ENCODE measurements at regions not wholly inside any gene's neighbourhood (a gene's known extent, or its start where the extent isn't known, plus 50 kb on each side); places are given as distances from the start of the nearest gene placed in this dataset.
A peak's percentile ranks its signal among the peaks of the same experiment; 100 is the strongest.

DNA sequence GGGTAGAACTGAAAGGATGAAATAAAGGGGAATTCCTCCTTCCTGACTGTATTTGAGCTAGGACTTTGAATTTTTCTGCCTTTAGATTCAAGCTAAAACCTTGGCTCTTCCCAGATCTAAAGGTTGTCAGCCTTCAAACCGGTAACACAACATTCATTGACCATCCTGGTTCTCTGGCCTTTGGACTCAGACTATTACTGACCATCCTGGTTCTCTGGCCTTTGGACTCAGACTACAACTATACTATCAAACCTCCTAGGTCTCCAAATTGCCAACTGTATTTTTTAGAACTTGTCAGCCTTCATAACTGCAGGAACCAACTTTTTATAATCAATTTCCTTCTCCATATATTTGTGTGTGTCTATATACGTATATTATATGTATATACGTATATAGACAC is 140.6 kb upstream of the RBMY1B start:
- no peaks in the 10 kb centered on the region for H3K36me3 Mint-ChIP-seq
- ATAC-seq (replicated peaks), result no peak

DNA sequence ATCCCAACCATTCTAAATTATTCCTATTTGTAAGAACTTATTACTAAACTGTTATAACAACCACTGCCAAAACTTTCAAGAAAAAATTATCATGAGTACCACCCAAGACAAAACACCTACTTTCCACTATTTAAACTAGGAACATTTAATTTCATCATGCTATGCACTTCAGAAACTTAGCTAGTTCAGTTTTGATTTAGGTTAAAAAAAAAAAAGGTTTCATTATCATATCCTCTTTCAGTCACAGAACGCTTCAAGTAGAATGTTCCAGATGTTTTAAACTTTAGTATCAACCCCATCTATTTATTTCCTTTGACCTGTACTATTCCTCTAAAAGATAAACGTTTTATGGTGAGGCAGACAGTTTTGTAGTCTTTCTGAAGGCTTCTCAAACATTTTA is 117.0 kb upstream of the RBMY1B start:
- no peak for ATAC-seq (replicated peaks)
- H3K27ac Mint-ChIP-seq, result no peak overlapping the region

More for the DNA sequence above, 140.6 kb upstream of the RBMY1B start:
- no peak for DNase-seq
- Mint-ChIP-seq H3K27me3 (no peaks in the 10 kb centered on the region), H3K9me3 (no peaks in the 10 kb centered on the region), H3K4me1 (no peaks in the 10 kb centered on the region), H3K4me3 (no peak overlapping the region), H3K27ac (no peak overlapping the region)

DNA sequence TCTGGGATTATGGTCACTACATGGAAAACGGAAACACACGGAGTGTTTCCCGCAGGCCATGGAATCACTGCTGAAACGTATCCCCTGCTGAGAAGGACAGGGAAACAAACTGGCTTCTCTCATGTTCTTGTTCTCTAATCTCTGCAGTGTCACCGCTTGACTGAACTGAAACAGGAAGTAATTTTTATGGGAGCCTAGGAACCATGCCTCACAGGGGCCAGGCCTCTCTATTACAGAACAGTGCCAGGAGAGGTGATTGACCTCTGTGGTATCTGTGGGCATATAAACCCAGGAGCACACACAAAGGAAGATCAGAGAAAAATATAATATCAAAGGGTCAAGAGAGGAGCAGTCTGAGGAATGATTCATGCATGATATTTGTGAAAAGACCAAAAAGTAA is 88.9 kb upstream of the RBMY1B start:
- Mint-ChIP-seq H3K9me3 (no peaks in the 10 kb centered on the region), H3K27me3 (no peaks in the 10 kb centered on the region), H3K4me1 (peaks cover 0 to 15% of the 10 kb centered on the region in 2 donors), H3K4me3 (no peak overlapping the region), H3K27ac (no peak overlapping the region), H3K36me3 (no peaks in the 10 kb centered on the region)
- DNase-seq, result no peak
- peak in 1 of 2 donors; percentile 42 for ATAC-seq (replicated peaks)

More for the DNA sequence above, 117.0 kb upstream of the RBMY1B start:
- H3K36me3 Mint-ChIP-seq, result no peaks in the 10 kb centered on the region
- no peak overlapping the region for H3K4me3 Mint-ChIP-seq
- DNase-seq, result no peak
- H3K4me1 Mint-ChIP-seq, result no peaks in the 10 kb centered on the region
- H3K27me3 Mint-ChIP-seq, result peaks cover 0 to 9% of the 10 kb centered on the region in 2 donors
- no peaks in the 10 kb centered on the region for H3K9me3 Mint-ChIP-seq

DNA sequence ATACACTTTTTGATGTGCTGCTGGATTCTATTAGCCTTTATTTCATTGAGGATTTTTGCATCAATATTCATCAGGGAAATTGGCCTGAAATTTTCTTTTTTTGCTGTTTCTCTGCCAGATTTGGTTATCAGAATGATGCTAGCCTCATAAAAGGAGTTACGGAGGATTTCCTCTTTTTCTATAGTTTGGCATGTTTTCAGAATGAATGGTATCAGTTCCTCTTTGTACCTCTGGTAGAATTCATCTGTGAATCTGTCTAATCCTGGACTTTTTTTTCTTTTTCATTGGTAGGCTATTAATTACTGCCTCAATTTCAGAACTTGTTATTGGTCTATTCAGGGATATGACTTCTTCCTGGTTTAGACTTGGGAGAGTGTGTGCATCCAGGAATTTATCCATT is 70.6 kb upstream of the RBMY1B start:
- H3K4me1 Mint-ChIP-seq, result peaks cover 0 to 32% of the 10 kb centered on the region in 2 donors
- DNase-seq, result no peak
- no peaks in the 10 kb centered on the region for H3K9me3 Mint-ChIP-seq
- H3K27ac Mint-ChIP-seq, result no peak overlapping the region
- ATAC-seq (replicated peaks), result peak in 1 of 2 donors; percentile 67
- H3K4me3 Mint-ChIP-seq, result peak overlapping the region in 1 of 2 donors; percentile 44
- no peaks in the 10 kb centered on the region for H3K36me3 Mint-ChIP-seq
- no peaks in the 10 kb centered on the region for H3K27me3 Mint-ChIP-seq

DNA sequence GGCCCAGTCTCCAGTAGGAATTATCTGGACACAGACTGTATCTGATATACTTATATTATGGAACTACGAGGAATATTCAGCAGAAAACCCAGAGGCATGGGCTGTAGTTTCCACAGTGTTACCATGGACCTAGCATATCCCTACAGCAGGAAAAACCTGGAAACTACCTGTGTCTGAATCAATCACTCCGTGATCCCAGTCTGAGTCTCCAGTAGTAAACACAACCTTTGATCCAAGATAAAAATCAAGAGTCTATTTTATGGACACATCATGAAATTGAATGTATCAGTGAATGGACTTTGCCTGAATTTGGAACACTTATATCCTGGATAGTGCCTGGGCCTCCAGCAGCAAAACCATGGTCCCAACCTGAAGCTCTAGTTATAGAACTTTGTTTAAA is 57.5 kb upstream of the RBMY1B start:
- no peaks in the 10 kb centered on the region for H3K36me3 Mint-ChIP-seq
- no peaks in the 10 kb centered on the region for H3K27me3 Mint-ChIP-seq
- no peaks in the 10 kb centered on the region for H3K9me3 Mint-ChIP-seq
- no peak for DNase-seq
- no peak overlapping the region for H3K4me3 Mint-ChIP-seq
- no peaks in the 10 kb centered on the region for H3K4me1 Mint-ChIP-seq
- no peak overlapping the region for H3K27ac Mint-ChIP-seq
- no peak for ATAC-seq (replicated peaks)

DNA sequence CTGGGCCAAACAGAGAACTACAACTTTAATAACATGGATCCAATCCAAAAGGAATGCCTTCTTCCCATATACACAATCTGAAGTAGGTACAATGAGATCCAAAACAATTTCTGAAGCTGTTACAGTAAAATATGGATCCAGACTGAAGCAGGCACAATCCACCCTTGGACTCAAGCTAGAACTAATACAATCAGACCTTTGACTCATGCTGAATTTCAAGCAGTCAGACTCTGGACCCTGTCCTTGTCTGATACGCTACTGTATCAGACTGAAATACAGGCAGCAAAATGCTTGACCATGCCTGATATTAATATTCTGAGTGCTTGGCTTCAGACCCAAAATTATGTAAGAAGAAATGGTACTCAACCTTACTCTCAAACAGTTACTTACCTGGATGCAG is 57.0 kb upstream of the RBMY1B start:
- Mint-ChIP-seq H3K4me3 (no peak overlapping the region), H3K27ac (no peak overlapping the region), H3K36me3 (no peaks in the 10 kb centered on the region), H3K4me1 (no peaks in the 10 kb centered on the region), H3K9me3 (no peaks in the 10 kb centered on the region), H3K27me3 (no peaks in the 10 kb centered on the region)
- no peak for ATAC-seq (replicated peaks)
- DNase-seq, result no peak

DNA sequence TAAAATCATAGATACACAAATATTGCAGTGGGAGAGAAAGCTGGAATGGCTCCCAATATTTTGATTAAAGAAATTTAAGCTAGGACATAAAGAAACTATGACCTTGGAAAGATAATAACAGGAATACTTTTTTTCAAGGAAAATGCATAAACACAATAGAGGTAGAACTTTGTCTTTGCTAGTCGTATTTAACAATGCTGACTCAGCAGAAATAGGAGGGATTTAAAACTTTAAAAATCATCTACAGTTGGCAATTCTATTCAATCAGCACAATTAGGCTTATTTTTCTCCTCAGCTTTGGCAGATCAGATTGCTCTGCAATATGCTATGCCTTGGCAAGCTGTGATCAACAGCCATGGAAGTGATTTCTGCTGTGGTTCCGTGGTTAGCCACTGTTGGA is 51.5 kb upstream of the RBMY1B start:
- no peak overlapping the region for H3K4me3 Mint-ChIP-seq
- no peaks in the 10 kb centered on the region for H3K27me3 Mint-ChIP-seq
- DNase-seq (no peak), ATAC-seq (replicated peaks) (no peak)
- H3K36me3 Mint-ChIP-seq, result no peaks in the 10 kb centered on the region
- H3K9me3 Mint-ChIP-seq, result no peaks in the 10 kb centered on the region
- H3K4me1 Mint-ChIP-seq, result no peaks in the 10 kb centered on the region
- H3K27ac Mint-ChIP-seq, result no peak overlapping the region

Measured in stimulated activated naive B cell treated with anti-CD40 and anti-IgM and Interleukin-4, amounts not matched to agents 10 μg/mL and 1 μg/mL and 100 μg/mL, for 72 hours (primary cell).